Endothelial cell of umbilical vein (primary cell): ENCODE measurements at regions not wholly inside any gene's neighbourhood (a gene's known extent, or its start where the extent isn't known, plus 50 kb on each side); places are given as distances from the start of the nearest gene placed in this dataset.

ENCODE experiments used
- BruUV-seq: library from RNA; stranded (reverse); fragments of 400-500 nt; replicated peaks from 2 replicates; lab custom pipeline; 2021; lab: Mats Ljungman, UMichigan
- CTCF ChIA-PET: fragments of 300-600, 350-600 bp; sonication (Branson Sonifier 250); formaldehyde crosslinking; loops from one replicate; lab custom pipeline; 2021; ENCODE audit warnings: antibody characterized with exemption, inconsistent platforms; lab: Charles Lee
- POLR2A ChIA-PET: fragments of 300-600, 350-600 bp; sonication (Branson Sonifier 250); formaldehyde crosslinking; loops from one replicate; lab custom pipeline; 2021; ENCODE audit warnings: antibody characterized with exemption, inconsistent platforms; lab: Charles Lee
- DNase-seq: peaks from one replicate; pipeline ENCODE4 v3.0.0-alpha.2; 2011; ENCODE audit warnings: low read depth, low spot score
- FAIRE-seq: peaks from 2 replicates; lab custom pipeline; 2011; peaks lifted over from hg19 to GRCh38; lab: Jason Lieb, UNC
- H2AFZ ChIP-seq: 2 replicates; pipeline ENCODE4 v1.6.0; 2012; ENCODE audit warnings: low read depth, low read length, control low read depth, inconsistent platforms
- H3K27ac ChIP-seq: 2 replicates; pipeline ENCODE4 v1.5.1; 2011; ENCODE audit warnings: low read depth, mild to moderate bottlenecking, control low read depth, low read length, moderate library complexity; ENCODE audit not compliant: insufficient read depth
- H3K27me3 ChIP-seq, 2 experiments: 2 replicates each; pipeline versions ENCODE4 v1.6.0 to v1.6.1; 2011; ENCODE audit warnings: low read length in 2 of 2, mixed read lengths in 1 of 2; ENCODE audit not compliant: control insufficient read depth in 2 of 2, insufficient read depth in 2 of 2
- H3K36me3 ChIP-seq, 2 experiments: 2 replicates in 1 of 2; 3 replicates in 1 of 2; pipeline ENCODE4 v1.5.1; 2011; ENCODE audit warnings: low read length in 2 of 2, mild to moderate bottlenecking in 1 of 2, moderate library complexity in 1 of 2; ENCODE audit not compliant: control insufficient read depth in 2 of 2, insufficient read depth in 2 of 2; ENCODE audit errors: extremely low read depth in 1 of 2
- H3K4me1 ChIP-seq: 3 replicates; pipeline ENCODE4 v1.5.1; 2011; ENCODE audit warnings: mild to moderate bottlenecking, low read length; ENCODE audit not compliant: control insufficient read depth, insufficient read depth; ENCODE audit errors: extremely low read depth
- H3K4me2 ChIP-seq: 2 replicates; pipeline ENCODE4 v1.6.1; 2011; ENCODE audit warnings: low read length, control low read depth, mixed read lengths; ENCODE audit not compliant: insufficient read depth
- H3K4me3 ChIP-seq, 3 experiments: fragments of 200-600 bp in 1 of 3; sonication (generic), shearing (Covaris generic) in 1 of 3; replicated peaks in 1 of 3; 2 replicates each; pipeline ENCODE4 v1.5.1; 2011 to 2016; ENCODE audit warnings: control low read depth in 3 of 3, low read length in 3 of 3, mild to moderate bottlenecking in 2 of 3, inconsistent platforms in 1 of 3, low read depth in 1 of 3, moderate library complexity in 1 of 3; ENCODE audit not compliant: insufficient read depth in 1 of 3
- H3K79me2 ChIP-seq: 2 replicates; pipeline ENCODE4 v1.6.0; 2012; ENCODE audit warnings: low read length, inconsistent platforms; ENCODE audit not compliant: control insufficient read depth, insufficient read depth
- H3K9ac ChIP-seq: replicated peaks from 2 replicates; pipeline ENCODE3; 2011; ENCODE audit warnings: low read length, control low read depth; ENCODE audit not compliant: insufficient read depth; ENCODE audit errors: extremely low read depth
- H3K9me1 ChIP-seq: replicated peaks from 3 replicates; pipeline ENCODE4 v1.6.0; 2011; ENCODE audit warnings: mild to moderate bottlenecking, low read length; ENCODE audit not compliant: control insufficient read depth, insufficient read depth; ENCODE audit errors: extremely low read depth
- H3K9me3 ChIP-seq: replicated peaks from 2 replicates; pipeline ENCODE4 v1.5.1; 2012; ENCODE audit warnings: low read length, inconsistent platforms; ENCODE audit not compliant: control insufficient read depth, insufficient read depth
- H4K20me1 ChIP-seq: replicated peaks from 2 replicates; pipeline ENCODE3; 2011; ENCODE audit warnings: mild to moderate bottlenecking, low read length; ENCODE audit not compliant: control insufficient read depth, insufficient read depth; ENCODE audit errors: extremely low read depth
- EZH2 ChIP-seq: IDR thresholded peaks from 2 replicates; pipeline ENCODE4 v1.6.1; 2012; ENCODE audit warnings: borderline replicate concordance, low read depth, mild to moderate bottlenecking, moderate library complexity, low read length, inconsistent platforms; ENCODE audit not compliant: severe bottlenecking
- FOS ChIP-seq: IDR thresholded peaks from 2 replicates; pipeline ENCODE4 v1.6.1; 2011; ENCODE audit warnings: mild to moderate bottlenecking, low read length, moderate library complexity, borderline replicate concordance; ENCODE audit not compliant: insufficient read depth
- GATA2 ChIP-seq: IDR thresholded peaks from 2 replicates; pipeline ENCODE4 v1.7.0; 2011; ENCODE audit warnings: low read depth, mild to moderate bottlenecking, moderate library complexity, mixed read lengths, low read length; ENCODE audit not compliant: insufficient read length, insufficient read depth
- JUN ChIP-seq: IDR thresholded peaks from 2 replicates; pipeline ENCODE4 v1.6.1; 2011; ENCODE audit warnings: borderline replicate concordance, low read depth; ENCODE audit not compliant: insufficient read length, insufficient read depth
- MYC ChIP-seq: IDR thresholded peaks from one replicate; pipeline ENCODE4 v1.6.1; 2011; ENCODE audit warnings: mild to moderate bottlenecking, low read depth, low read length
- POLR2A ChIP-seq: IDR thresholded peaks from 2 replicates; pipeline ENCODE4 v1.6.1; 2012; ENCODE audit warnings: low read depth, mild to moderate bottlenecking, control low read depth, low read length
- POLR2AphosphoS5 ChIP-seq: IDR thresholded peaks from 2 replicates; pipeline ENCODE4 v1.6.1; 2012; ENCODE audit warnings: low read depth, mild to moderate bottlenecking, control low read depth, low read length, moderate library complexity; ENCODE audit not compliant: insufficient read depth
- dilution Hi-C: fragments of 300-500 bp; cut with MboI; formaldehyde crosslinking; loops from one replicate; pipeline ENCODE4 v1.15.0; 2019; ENCODE audit warnings: low sequenced_read_pairs; ENCODE audit not compliant: extremely low pct_ligation_motif_present
- intact Hi-C: fragments of 100-400 bp; cut with micrococcal nuclease; formaldehyde crosslinking; loops from one replicate; pipeline ENCODE4 v1.10.0; 2022
- TF ChIP-seq, protein P1 (sequence below), 2 donors: IDR thresholded peaks; 1 replicate in 1 of 2; 2 replicates in 1 of 2; pipeline ENCODE4 v1.5.1; 2011; ENCODE audit warnings: low read length in 2 of 2, mild to moderate bottlenecking in 2 of 2, moderate library complexity in 2 of 2, control low read depth in 1 of 2, inconsistent platforms in 1 of 2, low read depth in 1 of 2; ENCODE audit not compliant: insufficient read depth in 1 of 2; ENCODE audit errors: extremely low read depth in 1 of 2
- TF ChIP-seq, protein P2 (sequence below): IDR thresholded peaks from 2 replicates; pipeline ENCODE4 v1.6.1; 2011; ENCODE audit not compliant: insufficient read depth, insufficient read length

DNA sequence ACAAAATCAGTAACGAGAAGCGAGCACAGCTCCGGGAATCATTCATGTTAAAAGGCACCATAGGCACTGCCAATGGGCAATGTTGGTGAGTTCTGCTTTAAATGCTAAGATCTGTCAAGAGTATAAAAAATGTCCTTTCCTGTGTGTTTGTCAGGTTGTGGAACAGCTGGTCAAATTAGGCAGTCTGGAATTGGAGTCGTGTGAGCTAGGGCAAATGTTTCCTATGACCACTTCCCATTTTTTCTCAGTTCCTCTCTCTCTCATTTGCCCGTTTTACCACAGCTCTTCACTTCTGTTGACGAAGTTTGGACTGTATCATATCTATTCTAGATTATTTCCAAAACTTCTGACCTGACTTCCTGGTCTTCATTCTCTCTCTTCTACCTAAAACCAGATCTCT lies 60.8 kb upstream of the GOLIM4 start:
- no peaks in the 10 kb centered on the region for H3K9me1 ChIP-seq
- H2AFZ ChIP-seq, result no peak overlapping the region
- CTCF ChIA-PET, result interaction anchor here (0.9 to 1.7 kb wide), 2 partner anchors 10 to 109 kb away, joined by 5 to 15 read pairs; no protein-coding TSS in a partner anchor
- no peaks in the 10 kb centered on the region for H3K79me2 ChIP-seq
- H3K27ac ChIP-seq, result no peak overlapping the region
- DNase-seq (no peak), FAIRE-seq (no peak)
- H3K9me3 ChIP-seq, result no peaks in the 10 kb centered on the region
- no peak for TF ChIP-seq EZH2
- no peak for TF ChIP-seq FOS
- no peak for TF ChIP-seq GATA2
- no peak for TF ChIP-seq POLR2A
- TF ChIP-seq POLR2AphosphoS5, result no peak
- no peak for TF ChIP-seq JUN
- TF ChIP-seq, protein P1, sequence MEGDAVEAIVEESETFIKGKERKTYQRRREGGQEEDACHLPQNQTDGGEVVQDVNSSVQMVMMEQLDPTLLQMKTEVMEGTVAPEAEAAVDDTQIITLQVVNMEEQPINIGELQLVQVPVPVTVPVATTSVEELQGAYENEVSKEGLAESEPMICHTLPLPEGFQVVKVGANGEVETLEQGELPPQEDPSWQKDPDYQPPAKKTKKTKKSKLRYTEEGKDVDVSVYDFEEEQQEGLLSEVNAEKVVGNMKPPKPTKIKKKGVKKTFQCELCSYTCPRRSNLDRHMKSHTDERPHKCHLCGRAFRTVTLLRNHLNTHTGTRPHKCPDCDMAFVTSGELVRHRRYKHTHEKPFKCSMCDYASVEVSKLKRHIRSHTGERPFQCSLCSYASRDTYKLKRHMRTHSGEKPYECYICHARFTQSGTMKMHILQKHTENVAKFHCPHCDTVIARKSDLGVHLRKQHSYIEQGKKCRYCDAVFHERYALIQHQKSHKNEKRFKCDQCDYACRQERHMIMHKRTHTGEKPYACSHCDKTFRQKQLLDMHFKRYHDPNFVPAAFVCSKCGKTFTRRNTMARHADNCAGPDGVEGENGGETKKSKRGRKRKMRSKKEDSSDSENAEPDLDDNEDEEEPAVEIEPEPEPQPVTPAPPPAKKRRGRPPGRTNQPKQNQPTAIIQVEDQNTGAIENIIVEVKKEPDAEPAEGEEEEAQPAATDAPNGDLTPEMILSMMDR (IDR thresholded peaks at IDR 0.05; ENCODE audit: extremely low read depth in 1 of 2, insufficient read depth in 1 of 2, low read depth in 1 of 2, low read length in 2 of 2), result no peak
- no peak for TF ChIP-seq MYC
- TF ChIP-seq, protein P2, sequence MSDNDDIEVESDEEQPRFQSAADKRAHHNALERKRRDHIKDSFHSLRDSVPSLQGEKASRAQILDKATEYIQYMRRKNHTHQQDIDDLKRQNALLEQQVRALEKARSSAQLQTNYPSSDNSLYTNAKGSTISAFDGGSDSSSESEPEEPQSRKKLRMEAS, result no peak
- H3K4me2 ChIP-seq, result no peak overlapping the region
- intact Hi-C loops (no loop called here), dilution Hi-C loops (no loop called here)
- no peaks in the 10 kb centered on the region for H3K4me1 ChIP-seq
- POLR2A ChIA-PET, result no interaction called here
- no peaks in the 10 kb centered on the region for H4K20me1 ChIP-seq
- peaks cover 4 to 14% of the 10 kb centered on the region in 2 experiments for H3K27me3 ChIP-seq
- H3K36me3 ChIP-seq, result no peaks in the 10 kb centered on the region
- no TSS peak for BruUV-seq
- no peak overlapping the region for H3K4me3 ChIP-seq
- no peak overlapping the region for H3K9ac ChIP-seq
